ENCODE measurements at regions not wholly inside any gene's neighbourhood (a gene's known extent, or its start where the extent isn't known, plus 50 kb on each side); places are given as distances from the start of the nearest gene placed in this dataset.

- no peaks in the 10 kb centered on the region for H3K4me1 ChIP-seq (ENCODE audit: control insufficient read depth in 1 of 2, insufficient read depth in 2 of 2, low read length in 2 of 2)
- 87 to 89% methylated on average over 17 of the region's 17 CpGs for WGBS, 2 donors
- ATAC-seq (ENCODE audit: low FRiP score): no peak
- intact Hi-C loops (cut with DNase I): no loop called here
- no peak overlapping the region for H3K27ac ChIP-seq (ENCODE audit: low read depth in 1 of 2, low read length in 2 of 2)
- no peaks in the 10 kb centered on the region for H3K9me3 ChIP-seq (ENCODE audit: control insufficient read depth, low read length)
- DNase-seq: no peak
- H3K4me3 ChIP-seq (ENCODE audit: low read length in 2 of 2): no peak overlapping the region
- no peaks in the 10 kb centered on the region for H3K36me3 ChIP-seq (ENCODE audit: control insufficient read depth in 1 of 2, insufficient read depth in 2 of 2, low read length in 1 of 2)
- H3K27me3 ChIP-seq (ENCODE audit: control insufficient read depth in 1 of 2, insufficient read depth in 2 of 2, low read length in 1 of 2): no peaks in the 10 kb centered on the region
Observed at GRCh38 chr2:205892665-205893259, 193.2 kb downstream of the INO80D start.

GRCh38 chr2:205892251-205892655, 193.7 kb downstream of the INO80D start:
- no peaks in the 10 kb centered on the region for H3K9me3 ChIP-seq (ENCODE audit: control insufficient read depth, low read length)
- no peak overlapping the region for H3K27ac ChIP-seq (ENCODE audit: low read depth in 1 of 2, low read length in 2 of 2)
- H3K27me3 ChIP-seq (ENCODE audit: control insufficient read depth in 1 of 2, insufficient read depth in 2 of 2, low read length in 1 of 2): no peaks in the 10 kb centered on the region
- no peak for DNase-seq
- no peaks in the 10 kb centered on the region for H3K36me3 ChIP-seq (ENCODE audit: control insufficient read depth in 1 of 2, insufficient read depth in 2 of 2, low read length in 1 of 2)
- no peak overlapping the region for H3K4me3 ChIP-seq (ENCODE audit: low read length in 2 of 2)
- WGBS, 2 donors: 31 to 39% methylated on average over 10 of the region's 10 CpGs
- ATAC-seq (ENCODE audit: low FRiP score): no peak
- intact Hi-C loops (cut with DNase I): no loop called here
- no peaks in the 10 kb centered on the region for H3K4me1 ChIP-seq (ENCODE audit: control insufficient read depth in 1 of 2, insufficient read depth in 2 of 2, low read length in 2 of 2)

DNA sequence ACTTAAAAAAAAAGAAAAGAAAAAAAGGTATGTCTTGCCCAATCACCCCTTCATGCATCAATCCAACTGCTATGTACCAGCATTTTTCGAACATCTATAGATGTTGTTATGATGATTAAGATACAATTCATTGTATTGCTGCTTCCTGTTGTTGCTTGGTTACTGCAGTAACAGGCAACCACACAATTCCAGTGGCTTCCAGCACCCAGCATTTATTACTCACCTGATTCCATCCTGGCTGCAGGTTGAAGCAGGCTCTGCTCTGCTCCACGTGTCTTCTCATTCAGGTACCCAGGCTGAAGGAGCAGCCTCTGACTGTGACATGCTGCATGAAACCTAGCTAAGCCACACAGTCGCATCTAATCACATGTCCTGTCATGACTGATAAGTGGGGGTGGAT, 196.9 kb downstream of the INO80D start:
- Histone ChIP-seq H3K27me3 (ENCODE audit: control insufficient read depth in 1 of 2, insufficient read depth in 2 of 2, low read length in 1 of 2) (no peaks in the 10 kb centered on the region), H3K4me3 (ENCODE audit: low read length in 2 of 2) (no peak overlapping the region), H3K9me3 (ENCODE audit: control insufficient read depth, low read length) (no peaks in the 10 kb centered on the region), H3K36me3 (ENCODE audit: control insufficient read depth in 1 of 2, insufficient read depth in 2 of 2, low read length in 1 of 2) (no peaks in the 10 kb centered on the region), H3K27ac (ENCODE audit: low read depth in 1 of 2, low read length in 2 of 2) (no peak overlapping the region), H3K4me1 (ENCODE audit: control insufficient read depth in 1 of 2, insufficient read depth in 2 of 2, low read length in 2 of 2) (no peaks in the 10 kb centered on the region)
- WGBS, 2 donors: 88 to 90% methylated on average over 3 of the region's 3 CpGs
- intact Hi-C loops (cut with DNase I): loop anchor here (5.0 kb wide), 1 partner anchor 122 kb away; no protein-coding TSS in a partner anchor
- ATAC-seq (ENCODE audit: low FRiP score) (no peak), DNase-seq (no peak)

DNA sequence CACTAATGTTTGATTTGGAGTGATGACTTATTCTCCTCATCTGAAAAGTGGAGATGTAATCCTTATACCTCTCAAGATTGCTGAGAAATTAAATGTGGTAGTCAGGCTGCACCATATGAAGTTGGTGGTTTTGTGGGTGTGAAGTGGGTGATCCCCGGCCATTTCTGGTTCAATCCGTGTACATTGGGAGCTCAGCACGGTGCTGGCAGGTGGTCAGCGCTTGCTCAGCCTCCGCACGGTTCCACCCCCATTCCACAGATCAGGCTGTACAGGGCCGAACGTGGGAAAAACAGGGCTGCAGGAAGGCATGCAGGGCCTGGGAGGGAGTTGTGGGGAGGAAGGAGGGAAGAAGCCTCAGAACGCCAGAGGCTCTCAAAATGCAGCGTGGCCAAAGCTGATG, 198.3 kb downstream of the INO80D start:
- H3K9me3 ChIP-seq (ENCODE audit: control insufficient read depth, low read length): no peaks in the 10 kb centered on the region
- no peaks in the 10 kb centered on the region for H3K4me1 ChIP-seq (ENCODE audit: control insufficient read depth in 1 of 2, insufficient read depth in 2 of 2, low read length in 2 of 2)
- WGBS, 2 donors: 62 to 79% methylated on average over 10 of the region's 10 CpGs
- DNase-seq (no peak), ATAC-seq (ENCODE audit: low FRiP score) (no peak)
- no peaks in the 10 kb centered on the region for H3K36me3 ChIP-seq (ENCODE audit: control insufficient read depth in 1 of 2, insufficient read depth in 2 of 2, low read length in 1 of 2)
- no peaks in the 10 kb centered on the region for H3K27me3 ChIP-seq (ENCODE audit: control insufficient read depth in 1 of 2, insufficient read depth in 2 of 2, low read length in 1 of 2)
- no peak overlapping the region for H3K27ac ChIP-seq (ENCODE audit: low read depth in 1 of 2, low read length in 2 of 2)
- intact Hi-C loops (cut with DNase I): loop anchor here (5.0 kb wide), 1 partner anchor 120 kb away; no protein-coding TSS in a partner anchor
- H3K4me3 ChIP-seq (ENCODE audit: low read length in 2 of 2): no peak overlapping the region

- intact Hi-C loops (cut with DNase I): loop anchor here (5.0 kb wide), 1 partner anchor 118 kb away; no protein-coding TSS in a partner anchor
- no peak overlapping the region for H3K27ac ChIP-seq (ENCODE audit: low read depth in 1 of 2, low read length in 2 of 2)
Observed at GRCh38 chr2:205885492-205886099, 200.4 kb downstream of the INO80D start.

GRCh38 chr2:205883965-205884364, 201.7 kb downstream of the NRP2 start:
- DNase-seq (no peak), ATAC-seq (ENCODE audit: low FRiP score) (no peak)
- Histone ChIP-seq H3K4me1 (ENCODE audit: control insufficient read depth in 1 of 2, insufficient read depth in 2 of 2, low read length in 2 of 2) (no peaks in the 10 kb centered on the region), H3K9me3 (ENCODE audit: control insufficient read depth, low read length) (no peaks in the 10 kb centered on the region), H3K4me3 (ENCODE audit: low read length in 2 of 2) (no peak overlapping the region), H3K27ac (ENCODE audit: low read depth in 1 of 2, low read length in 2 of 2) (no peak overlapping the region), H3K36me3 (ENCODE audit: control insufficient read depth in 1 of 2, insufficient read depth in 2 of 2, low read length in 1 of 2) (no peaks in the 10 kb centered on the region), H3K27me3 (ENCODE audit: control insufficient read depth in 1 of 2, insufficient read depth in 2 of 2, low read length in 1 of 2) (no peaks in the 10 kb centered on the region)
- WGBS, 2 donors: 90 to 93% methylated on average over 4 of the region's 4 CpGs
- intact Hi-C loops (cut with DNase I): no loop called here

More at GRCh38 chr2:205885492-205886099, 200.4 kb downstream of the INO80D start:
- peak; percentile 90 for ATAC-seq (ENCODE audit: low FRiP score)
- no peaks in the 10 kb centered on the region for H3K36me3 ChIP-seq (ENCODE audit: control insufficient read depth in 1 of 2, insufficient read depth in 2 of 2, low read length in 1 of 2)
- H3K4me3 ChIP-seq (ENCODE audit: low read length in 2 of 2): no peak overlapping the region
- 38 to 42% methylated on average over 22 to 23 of the region's 23 CpGs for WGBS, 2 donors
- H3K4me1 ChIP-seq (ENCODE audit: control insufficient read depth in 1 of 2, insufficient read depth in 2 of 2, low read length in 2 of 2): no peaks in the 10 kb centered on the region
- DNase-seq: peak; percentile 88 to 95
- no peaks in the 10 kb centered on the region for H3K9me3 ChIP-seq (ENCODE audit: control insufficient read depth, low read length)
- H3K27me3 ChIP-seq (ENCODE audit: control insufficient read depth in 1 of 2, insufficient read depth in 2 of 2, low read length in 1 of 2): no peaks in the 10 kb centered on the region

DNA sequence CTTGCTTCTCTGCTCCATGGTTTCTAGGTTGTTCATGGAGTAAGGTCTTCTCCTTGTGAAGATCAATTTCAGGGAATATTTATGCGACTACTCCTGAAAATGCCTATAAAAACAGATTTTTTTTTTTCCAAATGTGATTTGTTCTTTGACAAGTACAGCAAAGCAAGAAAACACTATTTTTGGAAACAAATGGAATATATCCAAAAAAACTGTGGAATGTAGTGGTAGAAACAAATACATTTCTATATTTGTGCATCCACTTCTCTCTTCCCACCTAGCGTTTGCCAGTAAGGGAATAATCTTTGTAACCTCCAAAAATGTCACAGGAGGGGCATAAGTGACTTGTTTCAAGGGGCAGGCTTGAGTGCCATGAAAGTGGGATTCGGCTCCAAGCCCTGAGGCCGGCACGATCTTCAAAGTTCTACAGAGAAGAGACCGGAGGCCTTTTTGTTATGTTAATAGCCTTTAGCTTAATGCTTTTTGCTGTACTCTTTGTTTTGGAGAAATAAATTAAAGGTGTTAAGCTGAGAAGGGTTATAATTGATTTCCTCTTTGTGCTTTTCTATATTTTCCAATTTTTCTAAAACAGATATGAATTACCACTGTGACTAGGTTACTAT, 200.6 kb downstream of the NRP2 start:
- no peaks in the 10 kb centered on the region for H3K27me3 ChIP-seq (ENCODE audit: control insufficient read depth in 1 of 2, insufficient read depth in 2 of 2, low read length in 1 of 2)
- no peaks in the 10 kb centered on the region for H3K4me1 ChIP-seq (ENCODE audit: control insufficient read depth in 1 of 2, insufficient read depth in 2 of 2, low read length in 2 of 2)
- peak overlapping the region in 1 of 2 donors; percentile 54 for H3K27ac ChIP-seq (ENCODE audit: low read depth in 1 of 2, low read length in 2 of 2)
- no peak for DNase-seq
- no peak overlapping the region for H3K4me3 ChIP-seq (ENCODE audit: low read length in 2 of 2)
- intact Hi-C loops (cut with DNase I): no loop called here
- H3K9me3 ChIP-seq (ENCODE audit: control insufficient read depth, low read length): no peaks in the 10 kb centered on the region
- no peaks in the 10 kb centered on the region for H3K36me3 ChIP-seq (ENCODE audit: control insufficient read depth in 1 of 2, insufficient read depth in 2 of 2, low read length in 1 of 2)
- WGBS, 2 donors: 15 to 16% methylated on average over 6 of the region's 6 CpGs
- no peak for ATAC-seq (ENCODE audit: low FRiP score)

- Histone ChIP-seq H3K36me3 (ENCODE audit: control insufficient read depth in 1 of 2, insufficient read depth in 2 of 2, low read length in 1 of 2) (no peaks in the 10 kb centered on the region), H3K27ac (ENCODE audit: low read depth in 1 of 2, low read length in 2 of 2) (no peak overlapping the region), H3K4me1 (ENCODE audit: control insufficient read depth in 1 of 2, insufficient read depth in 2 of 2, low read length in 2 of 2) (no peaks in the 10 kb centered on the region), H3K27me3 (ENCODE audit: control insufficient read depth in 1 of 2, insufficient read depth in 2 of 2, low read length in 1 of 2) (no peaks in the 10 kb centered on the region), H3K9me3 (ENCODE audit: control insufficient read depth, low read length) (no peaks in the 10 kb centered on the region), H3K4me3 (ENCODE audit: low read length in 2 of 2) (no peak overlapping the region)
- whole genome bisulfite sequencing, 2 donors: 98% methylated on average over 4 of the region's 4 CpGs
- ATAC-seq (ENCODE audit: low FRiP score): no peak
- no peak for DNase-seq
- intact Hi-C loops (cut with DNase I): no loop called here
Observed at GRCh38 chr2:205880048-205880447, 197.7 kb downstream of the NRP2 start.
